Retinal pigment epithelial cell (primary cell): ENCODE measurements at regions not wholly inside any gene's neighbourhood (a gene's known extent, or its start where the extent isn't known, plus 50 kb on each side); places are given as distances from the start of the nearest gene placed in this dataset.

Source experiments
- DNase-seq: peaks from one replicate; pipeline ENCODE4 v3.0.0-alpha.2; 2010; ENCODE audit warnings: low read depth
- H3K4me3 ChIP-seq: 2 replicates; pipeline ENCODE4 v1.5.1; 2011; ENCODE audit warnings: mild to moderate bottlenecking, low read length, control low read depth, moderate library complexity
- CTCF ChIP-seq: conservative IDR thresholded peaks from 2 replicates; pipeline ENCODE4 v1.5.1; 2011; ENCODE audit warnings: low read depth, low read length, control low read depth, inconsistent platforms

- H3K4me3 ChIP-seq = no peak overlapping the region
- DNase-seq = no peak
- no peak for TF ChIP-seq CTCF
Observed at GRCh38 chr2:176668912-176669311, 399.7 kb downstream of the MTX2 start.

- TF ChIP-seq CTCF = no peak
- no peak overlapping the region for H3K4me3 ChIP-seq
- no peak for DNase-seq
Observed at GRCh38 chr2:176669398-176670174, 400.3 kb downstream of the MTX2 start.

- no peak for TF ChIP-seq CTCF
- H3K4me3 ChIP-seq = no peak overlapping the region
- no peak for DNase-seq
Observed at GRCh38 chr2:176675271-176675949, 406.2 kb downstream of the MTX2 start.

GRCh38 chr2:176677746-176678265, 408.6 kb downstream of the MTX2 start:
- DNase-seq = no peak
- H3K4me3 ChIP-seq = no peak overlapping the region
- no peak for TF ChIP-seq CTCF

- H3K4me3 ChIP-seq = no peak overlapping the region
- no peak for DNase-seq
- TF ChIP-seq CTCF = no peak
Observed at GRCh38 chr2:176678571-176678970, 409.3 kb downstream of the MTX2 start.

- no peak for DNase-seq
- no peak overlapping the region for H3K4me3 ChIP-seq
- TF ChIP-seq CTCF = no peak
Observed at GRCh38 chr2:176679061-176679669, 409.9 kb downstream of the MTX2 start.
